ENCODE measurements at regions not wholly inside any gene's neighbourhood (a gene's known extent, or its start where the extent isn't known, plus 50 kb on each side); places are given as distances from the start of the nearest gene placed in this dataset.

DNA sequence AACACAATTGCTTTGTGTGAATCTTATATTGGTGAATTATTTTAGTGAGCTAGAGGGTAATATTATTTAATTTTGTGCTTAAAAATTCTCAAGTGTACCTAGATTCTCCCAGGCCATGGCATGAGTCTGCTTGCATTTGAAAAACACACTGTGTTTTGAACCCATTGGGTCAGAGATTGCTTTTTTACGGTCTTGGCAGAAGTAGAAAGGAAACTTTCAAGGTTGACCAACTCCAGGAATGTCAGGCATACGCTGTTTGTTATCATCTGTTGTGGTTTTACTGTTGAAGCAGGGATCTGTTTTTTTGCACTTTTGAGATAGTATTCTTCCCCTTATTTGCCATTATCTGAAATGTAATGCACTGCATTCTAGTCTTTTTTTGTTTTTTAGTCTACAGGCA, 377.4 kb downstream of the RPRM start:
- no peaks in the 10 kb centered on the region for H3K27me3 ChIP-seq
- H3K36me3 ChIP-seq = no peaks in the 10 kb centered on the region
- no peak for DNase-seq
- no peaks in the 10 kb centered on the region for H3K9me3 ChIP-seq
- intact Hi-C loops (cut with DNase I; ENCODE audit: low total_unique reads) = no loop called here
- TF ChIP-seq, protein P1, sequence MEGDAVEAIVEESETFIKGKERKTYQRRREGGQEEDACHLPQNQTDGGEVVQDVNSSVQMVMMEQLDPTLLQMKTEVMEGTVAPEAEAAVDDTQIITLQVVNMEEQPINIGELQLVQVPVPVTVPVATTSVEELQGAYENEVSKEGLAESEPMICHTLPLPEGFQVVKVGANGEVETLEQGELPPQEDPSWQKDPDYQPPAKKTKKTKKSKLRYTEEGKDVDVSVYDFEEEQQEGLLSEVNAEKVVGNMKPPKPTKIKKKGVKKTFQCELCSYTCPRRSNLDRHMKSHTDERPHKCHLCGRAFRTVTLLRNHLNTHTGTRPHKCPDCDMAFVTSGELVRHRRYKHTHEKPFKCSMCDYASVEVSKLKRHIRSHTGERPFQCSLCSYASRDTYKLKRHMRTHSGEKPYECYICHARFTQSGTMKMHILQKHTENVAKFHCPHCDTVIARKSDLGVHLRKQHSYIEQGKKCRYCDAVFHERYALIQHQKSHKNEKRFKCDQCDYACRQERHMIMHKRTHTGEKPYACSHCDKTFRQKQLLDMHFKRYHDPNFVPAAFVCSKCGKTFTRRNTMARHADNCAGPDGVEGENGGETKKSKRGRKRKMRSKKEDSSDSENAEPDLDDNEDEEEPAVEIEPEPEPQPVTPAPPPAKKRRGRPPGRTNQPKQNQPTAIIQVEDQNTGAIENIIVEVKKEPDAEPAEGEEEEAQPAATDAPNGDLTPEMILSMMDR (IDR thresholded peaks at IDR 0.05) = no peak
- H3K27ac ChIP-seq = no peak overlapping the region
- no peaks in the 10 kb centered on the region for H3K4me1 ChIP-seq
- H3K4me3 ChIP-seq = no peak overlapping the region

DNA sequence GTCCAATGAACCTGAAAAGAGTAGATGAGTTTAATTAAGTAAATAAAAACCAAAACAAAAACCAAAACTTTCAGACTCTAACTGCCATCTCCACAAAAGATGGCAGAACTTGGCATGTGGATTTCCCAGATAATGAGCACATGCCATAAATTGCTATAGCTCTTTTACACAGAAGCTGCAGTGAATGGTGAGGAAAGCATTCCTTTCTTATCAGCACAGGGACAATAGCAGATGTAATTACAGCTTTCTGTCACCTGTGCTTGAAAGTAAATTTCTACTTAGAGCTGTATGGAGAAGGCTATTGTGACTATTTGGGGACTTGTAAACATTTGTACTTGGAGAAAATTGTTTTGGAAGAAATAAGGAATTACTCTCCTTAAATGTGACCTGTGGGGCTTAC, 378.4 kb downstream of the RPRM start:
- TF ChIP-seq, protein P1 (IDR thresholded peaks at IDR 0.05) = no peak
- H3K4me1 ChIP-seq = no peaks in the 10 kb centered on the region
- intact Hi-C loops (cut with DNase I; ENCODE audit: low total_unique reads) = no loop called here
- no peaks in the 10 kb centered on the region for H3K27me3 ChIP-seq
- H3K27ac ChIP-seq = no peak overlapping the region
- no peak for DNase-seq
- no peak overlapping the region for H3K4me3 ChIP-seq
- no peaks in the 10 kb centered on the region for H3K9me3 ChIP-seq
- H3K36me3 ChIP-seq = no peaks in the 10 kb centered on the region

DNA sequence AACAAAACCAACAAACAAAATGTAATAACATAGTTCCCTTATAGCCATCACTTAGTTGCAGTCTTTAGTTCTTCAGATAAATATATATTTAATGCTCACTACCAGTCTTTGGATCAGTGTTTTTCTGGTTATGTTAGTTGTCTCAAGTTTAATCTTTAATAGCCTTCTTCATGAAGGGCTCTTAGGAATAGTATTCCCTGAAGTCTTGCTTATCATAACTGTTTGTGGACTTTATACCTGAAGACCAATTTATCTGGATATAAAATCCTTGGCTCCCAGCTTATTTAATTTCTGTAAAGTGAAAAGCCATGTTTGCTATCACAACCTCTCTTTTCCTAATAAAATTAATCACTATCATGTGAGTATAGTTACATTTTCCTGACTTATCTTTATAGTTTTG, 379.7 kb downstream of the ARL6IP6 start:
- no peak overlapping the region for H3K27ac ChIP-seq
- H3K36me3 ChIP-seq = no peaks in the 10 kb centered on the region
- no peaks in the 10 kb centered on the region for H3K9me3 ChIP-seq
- H3K4me1 ChIP-seq = no peaks in the 10 kb centered on the region
- H3K4me3 ChIP-seq = no peak overlapping the region
- H3K27me3 ChIP-seq = no peaks in the 10 kb centered on the region
- TF ChIP-seq, protein P1 (IDR thresholded peaks at IDR 0.05) = no peak
- DNase-seq = no peak
- intact Hi-C loops (cut with DNase I; ENCODE audit: low total_unique reads) = no loop called here

DNA sequence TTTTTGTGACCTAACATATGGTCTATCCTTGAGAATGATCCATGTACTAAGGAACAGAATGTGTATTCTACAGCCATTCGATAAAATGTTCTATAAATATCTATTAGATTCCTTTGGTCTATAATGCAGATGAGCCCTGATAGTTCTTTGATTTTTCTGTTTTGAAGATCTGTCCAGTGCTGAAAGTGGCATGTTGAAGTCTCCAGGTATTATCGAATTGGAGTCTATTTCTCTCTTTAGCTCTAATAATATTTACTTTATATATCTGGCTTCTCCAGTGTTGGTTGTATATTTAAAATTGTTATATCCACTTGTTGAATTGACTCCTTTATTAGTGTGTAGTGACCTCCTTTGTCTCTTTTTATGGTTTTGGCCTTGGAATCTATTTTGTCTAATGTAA, 377.9 kb downstream of the ARL6IP6 start:
- TF ChIP-seq, protein P1 (IDR thresholded peaks at IDR 0.05) = no peak
- intact Hi-C loops (cut with DNase I; ENCODE audit: low total_unique reads) = no loop called here
- Histone ChIP-seq H3K4me3 (no peak overlapping the region), H3K36me3 (no peaks in the 10 kb centered on the region), H3K9me3 (no peaks in the 10 kb centered on the region), H3K27ac (no peak overlapping the region), H3K4me1 (no peaks in the 10 kb centered on the region), H3K27me3 (no peaks in the 10 kb centered on the region)
- no peak for DNase-seq

DNA sequence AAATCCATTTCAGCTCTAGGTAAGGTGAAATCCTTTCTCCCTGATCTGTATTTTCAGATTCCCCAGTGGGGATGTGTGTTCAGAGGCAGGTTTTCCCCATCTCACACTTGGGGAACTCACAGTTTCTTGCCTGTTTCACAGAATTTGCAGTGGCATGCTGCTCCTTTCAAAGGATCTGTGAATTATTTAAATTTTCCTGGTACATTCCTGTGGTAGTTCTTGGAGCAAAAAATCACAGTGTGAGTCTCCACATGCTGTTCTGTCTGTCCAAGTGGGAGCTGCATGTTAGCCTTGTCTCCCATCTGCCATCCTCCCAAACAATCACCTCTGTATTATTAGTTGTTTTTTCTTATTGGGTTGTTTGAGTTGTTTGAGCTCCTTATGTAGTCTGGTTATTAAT, 372.9 kb downstream of the ARL6IP6 start:
- TF ChIP-seq, protein P1 (IDR thresholded peaks at IDR 0.05) = no peak
- DNase-seq = no peak
- intact Hi-C loops (cut with DNase I; ENCODE audit: low total_unique reads) = no loop called here

DNA sequence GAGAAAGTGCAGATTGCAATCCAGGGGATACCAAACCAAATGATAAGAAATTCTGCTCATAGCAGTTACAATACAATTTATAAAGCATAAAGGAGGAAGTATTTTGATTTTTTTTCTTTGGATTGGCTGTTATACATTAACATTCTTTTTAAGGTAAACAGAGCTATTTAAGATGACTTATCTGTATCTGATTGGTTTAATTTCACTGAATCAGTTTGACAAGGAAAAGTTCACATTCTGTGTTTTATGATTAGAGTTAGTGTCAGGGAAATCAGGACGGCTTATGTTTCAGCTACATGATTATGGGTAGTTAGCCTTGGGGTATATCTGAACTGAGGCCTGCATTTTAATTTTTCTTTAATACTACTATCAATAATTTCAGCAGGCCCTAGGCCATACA, 360.9 kb downstream of the ARL6IP6 start:
- TF ChIP-seq, protein P1 (IDR thresholded peaks at IDR 0.05) = no peak
- no peaks in the 10 kb centered on the region for H3K4me1 ChIP-seq
- no peak overlapping the region for H3K27ac ChIP-seq
- no peak for DNase-seq
- H3K4me3 ChIP-seq = no peak overlapping the region
- H3K36me3 ChIP-seq = no peaks in the 10 kb centered on the region
- H3K9me3 ChIP-seq = no peaks in the 10 kb centered on the region
- intact Hi-C loops (cut with DNase I; ENCODE audit: low total_unique reads) = no loop called here
- H3K27me3 ChIP-seq = no peaks in the 10 kb centered on the region

More for the DNA sequence above, 372.9 kb downstream of the ARL6IP6 start:
- Histone ChIP-seq H3K4me1 (no peaks in the 10 kb centered on the region), H3K27me3 (no peaks in the 10 kb centered on the region), H3K9me3 (no peaks in the 10 kb centered on the region), H3K36me3 (no peaks in the 10 kb centered on the region), H3K27ac (no peak overlapping the region), H3K4me3 (no peak overlapping the region)
